OCI-LY3 (cell line): ENCODE measurements at regions not wholly inside any gene's neighbourhood (a gene's known extent, or its start where the extent isn't known, plus 50 kb on each side); places are given as distances from the start of the nearest gene placed in this dataset.

ENCODE experiments used
- H2AFZ ChIP-seq: fragments of 200-600, 300-600 bp; shearing (Covaris generic); 2 replicates; pipeline ENCODE4 v1.6.0; 2014; ENCODE audit warnings: antibody characterized with exemption, low read depth, low read length
- H3K27ac ChIP-seq: fragments of 200-600, 300-600 bp; sonication (generic); 2 replicates; pipeline ENCODE4 v1.5.1; 2014; ENCODE audit warnings: mild to moderate bottlenecking, low read length, moderate library complexity, mixed read lengths
- H3K27me3 ChIP-seq: fragments of 200-600, 300-600 bp; sonication (generic); 2 replicates; pipeline ENCODE4 v1.6.1; 2014; ENCODE audit warnings: low read depth, low read length, mixed read lengths
- H3K36me3 ChIP-seq: fragments of 200-600, 300-600 bp; sonication (generic); replicated peaks from 2 replicates; pipeline ENCODE3; 2014; ENCODE audit warnings: low read depth, low read length, mixed read lengths
- H3K4me1 ChIP-seq: fragments of 300-600, 200-600 bp; sonication (generic); 2 replicates; pipeline ENCODE4 v1.6.1; 2014; ENCODE audit warnings: low read length, mixed read lengths
- H3K4me2 ChIP-seq: fragments of 200-600, 300-600 bp; sonication (generic); 2 replicates; pipeline ENCODE4 v1.6.1; 2014; ENCODE audit warnings: low read length, mixed read lengths
- H3K4me3 ChIP-seq: fragments of 300-600, 200-600 bp; sonication (generic); 2 replicates; pipeline ENCODE4 v1.5.1; 2014; ENCODE audit warnings: antibody characterized with exemption, mild to moderate bottlenecking, low read length, moderate library complexity
- H3K79me2 ChIP-seq: fragments of 300-600, 200-600 bp; shearing (Covaris generic); 2 replicates; pipeline ENCODE4 v1.6.1; 2014; ENCODE audit warnings: mild to moderate bottlenecking, low read length, mixed read lengths
- H3K9ac ChIP-seq: fragments of 300-600, 200-600 bp; shearing (Covaris generic); 2 replicates; pipeline ENCODE4 v1.6.0; 2014; ENCODE audit warnings: mild to moderate bottlenecking, low read length, moderate library complexity
- H3K9me3 ChIP-seq: fragments of 200-600, 300-600 bp; shearing (Covaris generic); 2 replicates; pipeline ENCODE4 v1.6.1; 2014; ENCODE audit warnings: low read length, mixed read lengths; ENCODE audit not compliant: insufficient read depth
- H4K20me1 ChIP-seq: fragments of 200-600, 300-600 bp; sonication (generic); 2 replicates; pipeline ENCODE4 v1.6.1; 2016; ENCODE audit warnings: low read length, mixed read lengths; ENCODE audit not compliant: insufficient read depth
- EZH2phosphoT487 ChIP-seq: fragments of 200-600 bp; shearing (Covaris generic); IDR thresholded peaks from 2 replicates; pipeline ENCODE4 v1.6.1; 2018; ENCODE audit warnings: antibody characterized with exemption, mixed run types, low read depth
- TF ChIP-seq, protein P1 (sequence below): fragments of 200-600, 300-600 bp; sonication (generic); IDR thresholded peaks from 2 replicates; pipeline ENCODE4 v1.5.1; 2014; ENCODE audit warnings: antibody characterized with exemption, low read length, low read depth

DNA sequence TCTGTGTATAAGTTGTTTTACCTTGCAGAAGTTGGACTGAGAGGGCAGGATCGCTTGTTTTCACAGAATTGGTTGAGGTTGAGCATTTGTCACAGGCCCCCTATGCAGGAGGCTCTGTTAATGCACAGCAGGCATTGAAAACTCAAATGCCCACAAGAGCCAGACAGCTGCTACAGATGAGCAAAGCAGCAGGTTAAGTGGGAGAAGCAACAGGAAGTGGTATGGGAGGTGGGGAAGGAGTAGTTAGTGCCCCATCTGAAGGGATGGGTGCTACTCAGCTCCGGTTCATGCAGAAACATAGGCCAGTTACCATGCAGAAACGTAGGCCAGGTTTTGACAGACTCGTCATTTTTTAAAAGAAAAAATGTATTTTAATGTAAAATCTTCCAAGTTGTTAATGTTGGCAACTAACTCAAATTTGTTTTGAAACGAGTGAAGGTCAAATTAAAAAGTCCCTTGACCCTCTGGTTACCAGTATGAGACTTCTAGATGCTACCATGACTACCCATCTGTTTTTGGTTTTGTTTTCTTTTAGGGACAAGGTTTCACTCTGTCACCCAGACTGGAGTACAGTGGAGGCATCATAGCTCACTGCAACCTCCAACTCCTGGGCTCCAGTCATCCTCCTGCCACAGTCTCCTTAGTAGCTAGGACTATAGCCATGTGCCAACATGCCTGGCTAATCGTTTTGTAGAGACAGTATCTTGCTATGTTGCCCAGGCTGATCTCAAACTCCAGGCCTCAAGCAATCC, 84.7 kb upstream of the FRMD6 start:
- Histone ChIP-seq H3K4me2 (no peak overlapping the region), H4K20me1 (no peaks in the 10 kb centered on the region), H3K9ac (no peak overlapping the region), H2AFZ (no peak overlapping the region), H3K79me2 (no peaks in the 10 kb centered on the region), H3K27me3 (no peaks in the 10 kb centered on the region), H3K9me3 (no peaks in the 10 kb centered on the region), H3K36me3 (no peaks in the 10 kb centered on the region), H3K4me1 (peaks cover 5% of the 10 kb centered on the region; the same call in 1 of the 2 replicates), H3K4me3 (no peak overlapping the region), H3K27ac (no peak overlapping the region)
- TF ChIP-seq, protein P1, sequence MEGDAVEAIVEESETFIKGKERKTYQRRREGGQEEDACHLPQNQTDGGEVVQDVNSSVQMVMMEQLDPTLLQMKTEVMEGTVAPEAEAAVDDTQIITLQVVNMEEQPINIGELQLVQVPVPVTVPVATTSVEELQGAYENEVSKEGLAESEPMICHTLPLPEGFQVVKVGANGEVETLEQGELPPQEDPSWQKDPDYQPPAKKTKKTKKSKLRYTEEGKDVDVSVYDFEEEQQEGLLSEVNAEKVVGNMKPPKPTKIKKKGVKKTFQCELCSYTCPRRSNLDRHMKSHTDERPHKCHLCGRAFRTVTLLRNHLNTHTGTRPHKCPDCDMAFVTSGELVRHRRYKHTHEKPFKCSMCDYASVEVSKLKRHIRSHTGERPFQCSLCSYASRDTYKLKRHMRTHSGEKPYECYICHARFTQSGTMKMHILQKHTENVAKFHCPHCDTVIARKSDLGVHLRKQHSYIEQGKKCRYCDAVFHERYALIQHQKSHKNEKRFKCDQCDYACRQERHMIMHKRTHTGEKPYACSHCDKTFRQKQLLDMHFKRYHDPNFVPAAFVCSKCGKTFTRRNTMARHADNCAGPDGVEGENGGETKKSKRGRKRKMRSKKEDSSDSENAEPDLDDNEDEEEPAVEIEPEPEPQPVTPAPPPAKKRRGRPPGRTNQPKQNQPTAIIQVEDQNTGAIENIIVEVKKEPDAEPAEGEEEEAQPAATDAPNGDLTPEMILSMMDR = no peak
- no peak for TF ChIP-seq EZH2phosphoT487

DNA sequence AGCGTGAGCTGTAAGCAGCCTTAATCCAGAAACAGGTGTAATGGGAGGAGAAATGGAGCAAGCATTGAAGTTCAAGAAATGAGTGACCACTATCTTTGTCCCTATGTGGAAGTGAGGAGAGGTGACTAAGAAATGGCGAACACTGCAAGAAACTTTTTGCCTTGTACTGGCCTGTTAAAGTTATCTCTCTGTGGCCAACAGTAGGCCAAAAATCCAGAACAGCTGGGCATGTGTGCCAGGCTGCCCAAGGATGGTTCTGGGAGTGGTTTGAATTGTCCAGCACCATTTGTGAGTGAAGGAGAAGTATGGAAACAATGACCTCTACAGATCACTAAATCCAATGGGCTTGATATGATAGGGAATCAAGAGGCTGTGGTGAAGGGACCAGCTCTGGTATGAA, 83.3 kb upstream of the FRMD6 start:
- TF ChIP-seq, protein P1 = no peak
- no peak for TF ChIP-seq EZH2phosphoT487

DNA sequence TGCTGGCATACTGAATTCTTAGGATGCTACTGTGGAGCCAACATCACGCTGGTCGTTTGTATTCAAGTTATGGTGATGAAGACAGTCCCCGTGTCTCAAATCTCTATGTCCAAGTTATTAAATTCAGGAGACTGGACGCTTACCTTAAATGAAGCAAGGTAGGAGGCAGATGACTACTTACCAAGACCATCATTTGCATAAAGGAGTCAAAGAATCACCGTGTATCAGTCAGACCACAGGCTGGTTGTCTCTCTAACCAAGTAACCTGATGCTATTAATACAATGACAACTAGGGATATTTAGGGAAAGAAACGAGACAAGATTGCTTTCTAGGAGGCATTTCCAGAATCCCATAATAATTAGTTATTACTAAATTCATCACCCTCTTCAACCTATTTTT, 78.1 kb upstream of the FRMD6 start:
- TF ChIP-seq, protein P1 = no peak
- TF ChIP-seq EZH2phosphoT487 = no peak
- H3K4me3 ChIP-seq = no peak overlapping the region

More for the DNA sequence above, 83.3 kb upstream of the FRMD6 start:
- H4K20me1 ChIP-seq = no peaks in the 10 kb centered on the region
- 0 out of 2 replicates have a peak, but pooled peaks cover 4% of the 10 kb centered on the region for H3K27me3 ChIP-seq
- H3K79me2 ChIP-seq = no peaks in the 10 kb centered on the region
- no peaks in the 10 kb centered on the region for H3K36me3 ChIP-seq
- no peak overlapping the region for H2AFZ ChIP-seq
- H3K27ac ChIP-seq = no peak overlapping the region
- H3K9me3 ChIP-seq = no peaks in the 10 kb centered on the region
- H3K4me2 ChIP-seq = no peak overlapping the region
- no peak overlapping the region for H3K9ac ChIP-seq
- no peak overlapping the region for H3K4me3 ChIP-seq
- peaks cover 5% of the 10 kb centered on the region; the same call in 1 of the 2 replicates for H3K4me1 ChIP-seq

DNA sequence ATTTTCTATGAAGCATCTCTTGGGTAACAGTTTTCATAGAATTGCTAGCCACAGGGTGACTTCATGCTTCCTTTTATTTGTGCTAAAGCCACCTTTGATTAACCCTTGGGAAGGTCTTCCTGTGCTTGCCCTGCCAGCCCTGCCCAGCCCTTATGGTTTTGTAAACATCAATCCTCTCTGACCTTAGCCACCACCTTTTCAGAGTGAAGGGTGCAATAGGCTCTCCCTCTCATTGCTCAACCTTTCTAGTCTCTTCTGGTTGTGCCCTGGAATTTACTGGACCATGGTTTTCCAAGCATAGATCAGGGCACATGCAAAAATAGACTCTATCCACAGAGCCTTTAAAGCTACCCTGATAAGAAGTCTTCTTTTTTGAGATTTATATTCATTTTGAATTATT, 77.7 kb upstream of the FRMD6 start:
- no peak overlapping the region for H3K4me2 ChIP-seq
- H3K27ac ChIP-seq = no peak overlapping the region
- no peak overlapping the region for H2AFZ ChIP-seq
- H3K4me1 ChIP-seq = peaks cover 11% of the 10 kb centered on the region
- H3K9ac ChIP-seq = no peak overlapping the region
- peaks cover 18% of the 10 kb centered on the region for H3K27me3 ChIP-seq
- H3K9me3 ChIP-seq = no peaks in the 10 kb centered on the region
- TF ChIP-seq EZH2phosphoT487 = no peak
- TF ChIP-seq, protein P1 = no peak
- H4K20me1 ChIP-seq = no peaks in the 10 kb centered on the region
- no peaks in the 10 kb centered on the region for H3K79me2 ChIP-seq
- H3K4me3 ChIP-seq = no peak overlapping the region
- H3K36me3 ChIP-seq = no peaks in the 10 kb centered on the region

More for the DNA sequence above, 78.1 kb upstream of the FRMD6 start:
- H3K36me3 ChIP-seq = no peaks in the 10 kb centered on the region
- no peak overlapping the region for H3K4me2 ChIP-seq
- peaks cover 16% of the 10 kb centered on the region for H3K27me3 ChIP-seq
- H3K27ac ChIP-seq = no peak overlapping the region
- no peak overlapping the region for H3K9ac ChIP-seq
- H2AFZ ChIP-seq = no peak overlapping the region
- H3K79me2 ChIP-seq = no peaks in the 10 kb centered on the region
- H4K20me1 ChIP-seq = no peaks in the 10 kb centered on the region
- H3K9me3 ChIP-seq = no peaks in the 10 kb centered on the region
- peaks cover 8% of the 10 kb centered on the region for H3K4me1 ChIP-seq
